Caco-2 (cell line): ENCODE measurements at regions not wholly inside any gene's neighbourhood (a gene's known extent, or its start where the extent isn't known, plus 50 kb on each side); places are given as distances from the start of the nearest gene placed in this dataset.

Experiments
- BruUV-seq: library from RNA; stranded (reverse); fragments of 400-500 nt; replicated peaks from 2 replicates; lab custom pipeline; 2021; lab: Mats Ljungman, UMichigan
- CTCF ChIA-PET: fragments of 300-600 bp; sonication (Branson Sonifier 250); formaldehyde crosslinking; loops from one replicate; lab custom pipeline; 2022; ENCODE audit warnings: antibody characterized with exemption; lab: Charles Lee
- POLR2A ChIA-PET: fragments of 300-600 bp; sonication (Branson Sonifier 250); formaldehyde crosslinking; loops from one replicate; lab custom pipeline; 2022; ENCODE audit warnings: antibody characterized with exemption; lab: Charles Lee
- DNase-seq, 2 experiments: peaks; one replicate each; pipeline versions ENCODE4 v3.0.0 to v3.0.0-alpha.2; 2020 to 2022
- H3K27me3 ChIP-seq: replicated peaks from 2 replicates; pipeline ENCODE4 v1.6.0; 2011; ENCODE audit warnings: low read length; ENCODE audit not compliant: control insufficient read depth, insufficient read depth
- H3K36me3 ChIP-seq: 2 replicates; pipeline ENCODE4 v1.5.1; 2011; ENCODE audit warnings: low read length; ENCODE audit not compliant: control insufficient read depth, insufficient read depth
- H3K4me1 ChIP-seq: fragments of 250-450 bp; sonication (Bioruptor Pico); 2 replicates; pipeline ENCODE4 v1.5.1; 2020; ENCODE audit warnings: mild to moderate bottlenecking
- H3K4me3 ChIP-seq: 2 replicates; pipeline ENCODE4 v1.5.1; 2011; ENCODE audit warnings: low read depth, mild to moderate bottlenecking, control low read depth, low read length
- H3K9me3 ChIP-seq: fragments of 250-450 bp; sonication (Bioruptor Pico); 2 replicates; pipeline ENCODE4 v1.5.1; 2020; ENCODE audit warnings: mild to moderate bottlenecking, moderate library complexity
- H3K27ac Mint-ChIP-seq: one replicate; pipeline ENCODE4 v1.8.0; 2022; ENCODE audit warnings: mixed read lengths; ENCODE audit not compliant: unreplicated experiment
- H3K27me3 Mint-ChIP-seq: one replicate; pipeline ENCODE4 v1.8.0; 2022; ENCODE audit warnings: mixed read lengths; ENCODE audit not compliant: insufficient read depth, unreplicated experiment
- H3K36me3 Mint-ChIP-seq: one replicate; pipeline ENCODE4 v1.8.0; 2022; ENCODE audit warnings: mild to moderate bottlenecking, mixed read lengths; ENCODE audit not compliant: insufficient read depth, unreplicated experiment
- H3K4me1 Mint-ChIP-seq: one replicate; pipeline ENCODE4 v1.8.0; 2022; ENCODE audit warnings: low read depth, mixed read lengths; ENCODE audit not compliant: unreplicated experiment
- H3K4me3 Mint-ChIP-seq: one replicate; pipeline ENCODE4 v1.8.0; 2022; ENCODE audit warnings: mild to moderate bottlenecking, moderate library complexity, mixed read lengths; ENCODE audit not compliant: unreplicated experiment
- H3K9me3 Mint-ChIP-seq: one replicate; pipeline ENCODE4 v1.8.0; 2022; ENCODE audit warnings: mixed read lengths; ENCODE audit not compliant: unreplicated experiment
- CTCF ChIP-seq, 2 experiments: fragments of 200-600 bp in 1 of 2; IDR thresholded peaks; 1 replicate in 1 of 2; 2 replicates in 1 of 2; pipeline versions ENCODE4 v1.5.1 to v1.8.0; 2011 to 2022; ENCODE audit warnings: antibody characterized with exemption in 1 of 2, control low read depth in 1 of 2, inconsistent platforms in 1 of 2, low read depth in 1 of 2, low read length in 1 of 2, mild to moderate bottlenecking in 1 of 2, moderate library complexity in 1 of 2; ENCODE audit not compliant: insufficient read depth in 1 of 2, severe bottlenecking in 1 of 2, unreplicated experiment in 1 of 2
- intact Hi-C: fragments of 100-400 bp; cut with micrococcal nuclease; formaldehyde crosslinking; loops from one replicate; pipeline ENCODE4 v1.10.0; 2022; ENCODE audit not compliant: unreplicated experiment

GRCh38 chr2:221102896-221103688 is 469.0 kb downstream of the EPHA4 start:
- no peak for DNase-seq
- ChIA-PET POLR2A (no interaction called here), CTCF (no interaction called here)
- intact Hi-C loops: loop anchor here (10.0 kb wide), 1 partner anchor 418 kb away; no protein-coding TSS in a partner anchor
- no peak overlapping the region for H3K27ac Mint-ChIP-seq
- peaks cover 2% of the 10 kb centered on the region for H3K27me3 Mint-ChIP-seq
- no peaks in the 10 kb centered on the region for H3K36me3 ChIP-seq
- no peaks in the 10 kb centered on the region for H3K9me3 Mint-ChIP-seq
- TF ChIP-seq CTCF (IDR thresholded peaks at IDR 0.05; ENCODE audit: insufficient read depth in 1 of 2, low read depth in 1 of 2, low read length in 1 of 2, severe bottlenecking in 1 of 2, unreplicated experiment in 1 of 2): no peak
- no TSS peak for BruUV-seq
- H3K4me3 ChIP-seq: no peak overlapping the region
- H3K27me3 ChIP-seq: no peaks in the 10 kb centered on the region
- no peak overlapping the region for H3K4me3 Mint-ChIP-seq
- no peaks in the 10 kb centered on the region for H3K9me3 ChIP-seq
- no peaks in the 10 kb centered on the region for H3K36me3 Mint-ChIP-seq
- no peaks in the 10 kb centered on the region for H3K4me1 Mint-ChIP-seq
- no peaks in the 10 kb centered on the region for H3K4me1 ChIP-seq

GRCh38 chr2:221103930-221104329 is 468.2 kb downstream of the EPHA4 start:
- no peak overlapping the region for H3K27ac Mint-ChIP-seq
- Histone ChIP-seq H3K27me3 (no peaks in the 10 kb centered on the region), H3K9me3 (no peaks in the 10 kb centered on the region), H3K4me3 (no peak overlapping the region), H3K36me3 (no peaks in the 10 kb centered on the region), H3K4me1 (no peaks in the 10 kb centered on the region)
- H3K4me3 Mint-ChIP-seq: no peak overlapping the region
- BruUV-seq: no TSS peak
- no peak for DNase-seq
- ChIA-PET CTCF (no interaction called here), POLR2A (no interaction called here)
- H3K4me1 Mint-ChIP-seq: no peaks in the 10 kb centered on the region
- no peaks in the 10 kb centered on the region for H3K36me3 Mint-ChIP-seq
- H3K9me3 Mint-ChIP-seq: no peaks in the 10 kb centered on the region
- H3K27me3 Mint-ChIP-seq: peaks cover 2% of the 10 kb centered on the region
- intact Hi-C loops: loop anchor here (10.0 kb wide), 1 partner anchor 419 kb away; no protein-coding TSS in a partner anchor
- no peak for TF ChIP-seq CTCF (IDR thresholded peaks at IDR 0.05; ENCODE audit: insufficient read depth in 1 of 2, low read depth in 1 of 2, low read length in 1 of 2, severe bottlenecking in 1 of 2, unreplicated experiment in 1 of 2)

GRCh38 chr2:221104361-221104811 is 467.7 kb downstream of the EPHA4 start:
- Mint-ChIP-seq H3K27me3 (peaks cover 2% of the 10 kb centered on the region), H3K4me1 (no peaks in the 10 kb centered on the region), H3K36me3 (no peaks in the 10 kb centered on the region), H3K27ac (no peak overlapping the region), H3K4me3 (no peak overlapping the region), H3K9me3 (no peaks in the 10 kb centered on the region)
- no TSS peak for BruUV-seq
- Histone ChIP-seq H3K27me3 (no peaks in the 10 kb centered on the region), H3K4me3 (no peak overlapping the region), H3K4me1 (no peaks in the 10 kb centered on the region), H3K9me3 (no peaks in the 10 kb centered on the region), H3K36me3 (no peaks in the 10 kb centered on the region)
- ChIA-PET POLR2A (no interaction called here), CTCF (no interaction called here)
- intact Hi-C loops: loop anchor here (10.0 kb wide), 1 partner anchor 420 kb away; no protein-coding TSS in a partner anchor
- TF ChIP-seq CTCF (IDR thresholded peaks at IDR 0.05; ENCODE audit: insufficient read depth in 1 of 2, low read depth in 1 of 2, low read length in 1 of 2, severe bottlenecking in 1 of 2, unreplicated experiment in 1 of 2): no peak
- DNase-seq: no peak
